ENCODE measurements at regions not wholly inside any gene's neighbourhood (a gene's known extent, or its start where the extent isn't known, plus 50 kb on each side); places are given as distances from the start of the nearest gene placed in this dataset.

GRCh38 chr3:70431911-70432310 lies 119.5 kb upstream of the MDFIC2 start:
- FAIRE-seq, result no peak
- no peak for TF ChIP-seq CTCF (IDR thresholded peaks at IDR 0.05; ENCODE audit: insufficient read depth, low read length, severe bottlenecking)
- Histone ChIP-seq H3K4me3 (ENCODE audit: low read depth, low read length) (no peak overlapping the region), H3K36me3 (ENCODE audit: control insufficient read depth, insufficient read depth, low read length) (no peaks in the 10 kb centered on the region), H3K27me3 (ENCODE audit: control insufficient read depth, insufficient read depth, low read length) (no peaks in the 10 kb centered on the region)
- no peak for DNase-seq (ENCODE audit: low read depth)

- DNase-seq (ENCODE audit: low read depth) (no peak), FAIRE-seq (no peak)
- no peak for TF ChIP-seq CTCF (IDR thresholded peaks at IDR 0.05; ENCODE audit: insufficient read depth, low read length, severe bottlenecking)
- Histone ChIP-seq H3K36me3 (ENCODE audit: control insufficient read depth, insufficient read depth, low read length) (no peaks in the 10 kb centered on the region), H3K4me3 (ENCODE audit: low read depth, low read length) (no peak overlapping the region), H3K27me3 (ENCODE audit: control insufficient read depth, insufficient read depth, low read length) (no peaks in the 10 kb centered on the region)
These were observed 113.6 kb upstream of the MDFIC2 start for GRCh38 chr3:70426071-70426470.

- no peak for FAIRE-seq
- no peak for DNase-seq (ENCODE audit: low read depth)
- H3K36me3 ChIP-seq (ENCODE audit: control insufficient read depth, insufficient read depth, low read length), result no peaks in the 10 kb centered on the region
- no peaks in the 10 kb centered on the region for H3K27me3 ChIP-seq (ENCODE audit: control insufficient read depth, insufficient read depth, low read length)
- no peak for TF ChIP-seq CTCF (IDR thresholded peaks at IDR 0.05; ENCODE audit: insufficient read depth, low read length, severe bottlenecking)
- no peak overlapping the region for H3K4me3 ChIP-seq (ENCODE audit: low read depth, low read length)
These were observed 109.1 kb upstream of the MDFIC2 start for GRCh38 chr3:70421506-70421905.

GRCh38 chr3:70409018-70409417 lies 96.6 kb upstream of the MDFIC2 start:
- TF ChIP-seq CTCF (IDR thresholded peaks at IDR 0.05; ENCODE audit: insufficient read depth, low read length, severe bottlenecking), result no peak
- no peaks in the 10 kb centered on the region for H3K27me3 ChIP-seq (ENCODE audit: control insufficient read depth, insufficient read depth, low read length)
- DNase-seq (ENCODE audit: low read depth) (no peak), FAIRE-seq (no peak)
- no peak overlapping the region for H3K4me3 ChIP-seq (ENCODE audit: low read depth, low read length)
- no peaks in the 10 kb centered on the region for H3K36me3 ChIP-seq (ENCODE audit: control insufficient read depth, insufficient read depth, low read length)

GRCh38 chr3:70400194-70400593 lies 87.8 kb upstream of the MDFIC2 start:
- no peak for TF ChIP-seq CTCF (IDR thresholded peaks at IDR 0.05; ENCODE audit: insufficient read depth, low read length, severe bottlenecking)
- no peak for FAIRE-seq
- Histone ChIP-seq H3K27me3 (ENCODE audit: control insufficient read depth, insufficient read depth, low read length) (no peaks in the 10 kb centered on the region), H3K4me3 (ENCODE audit: low read depth, low read length) (no peak overlapping the region), H3K36me3 (ENCODE audit: control insufficient read depth, insufficient read depth, low read length) (no peaks in the 10 kb centered on the region)
- no peak for DNase-seq (ENCODE audit: low read depth)

GRCh38 chr3:70393881-70394612 lies 81.6 kb upstream of the MDFIC2 start:
- no peak for TF ChIP-seq CTCF (IDR thresholded peaks at IDR 0.05; ENCODE audit: insufficient read depth, low read length, severe bottlenecking)
- no peak for DNase-seq (ENCODE audit: low read depth)
- Histone ChIP-seq H3K4me3 (ENCODE audit: low read depth, low read length) (no peak overlapping the region), H3K36me3 (ENCODE audit: control insufficient read depth, insufficient read depth, low read length) (no peaks in the 10 kb centered on the region), H3K27me3 (ENCODE audit: control insufficient read depth, insufficient read depth, low read length) (no peaks in the 10 kb centered on the region)
- no peak for FAIRE-seq
